GM18505 (cell line): ENCODE measurements at regions not wholly inside any gene's neighbourhood (a gene's known extent, or its start where the extent isn't known, plus 50 kb on each side); places are given as distances from the start of the nearest gene placed in this dataset.

ENCODE experiments used
- ATAC-seq: cut with Tn5 transposase; IDR thresholded peaks from one replicate; pipeline ENCODE4 v1.9.1; 2021; ENCODE audit not compliant: unreplicated experiment
- POLR2A ChIP-seq: IDR thresholded peaks from 4 replicates; pipeline ENCODE4 v1.6.1; 2011; ENCODE audit warnings: borderline replicate concordance; ENCODE audit not compliant: insufficient read depth, insufficient read length; ENCODE audit errors: extremely low read depth

- no peak for ATAC-seq
- no peak for TF ChIP-seq POLR2A
These were observed 161.7 kb upstream of the C1orf87 start for GRCh38 chr1:60235275-60235674.

DNA sequence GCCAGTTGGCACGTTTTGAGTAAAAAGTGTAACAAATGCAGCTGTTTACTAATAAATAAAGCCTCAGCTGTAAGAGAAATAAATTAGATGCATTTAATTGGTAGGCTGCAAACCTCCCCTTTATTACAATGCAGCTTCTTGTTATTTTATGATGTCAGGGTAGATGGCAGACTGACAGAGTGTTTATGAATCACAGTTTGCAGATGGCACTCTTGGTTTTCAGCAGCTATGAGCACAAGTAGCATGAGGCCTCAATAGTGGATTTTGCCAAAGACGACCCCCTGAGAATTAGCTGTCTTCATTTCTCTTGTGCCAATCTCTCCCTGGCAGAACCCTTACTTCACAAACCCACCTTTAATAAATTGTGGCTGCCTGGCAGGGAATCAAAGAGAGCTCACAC, 161.2 kb upstream of the C1orf87 start:
- no peak for ATAC-seq
- no peak for TF ChIP-seq POLR2A

GRCh38 chr1:60229821-60230220, 156.3 kb upstream of the C1orf87 start:
- ATAC-seq = no peak
- no peak for TF ChIP-seq POLR2A

DNA sequence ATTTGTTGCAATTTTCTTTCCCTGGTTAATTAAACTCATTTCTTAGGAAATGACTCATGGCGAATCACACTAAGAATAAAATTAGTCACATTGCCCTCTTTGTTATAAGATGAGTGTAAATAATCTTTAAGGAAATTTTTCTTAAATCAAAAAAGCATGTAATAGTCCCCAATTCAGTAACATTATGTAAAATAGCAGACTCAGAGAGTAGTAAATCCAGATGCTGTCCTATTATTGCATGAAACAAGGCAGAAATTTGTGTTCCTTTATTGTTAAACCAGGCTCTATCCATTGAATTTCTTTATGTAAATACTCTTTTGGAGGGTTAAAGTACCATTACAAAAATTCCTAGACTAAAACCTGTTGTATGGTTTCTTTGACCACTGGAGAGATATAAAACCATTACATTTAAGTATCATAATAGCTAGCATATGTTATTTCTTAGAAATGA, 154.5 kb upstream of the C1orf87 start:
- no peak for ATAC-seq
- TF ChIP-seq POLR2A = no peak

- ATAC-seq = no peak
- no peak for TF ChIP-seq POLR2A
These were observed 154.0 kb upstream of the C1orf87 start for GRCh38 chr1:60227601-60228000.

GRCh38 chr1:60225486-60225885, 151.9 kb upstream of the C1orf87 start:
- no peak for ATAC-seq

DNA sequence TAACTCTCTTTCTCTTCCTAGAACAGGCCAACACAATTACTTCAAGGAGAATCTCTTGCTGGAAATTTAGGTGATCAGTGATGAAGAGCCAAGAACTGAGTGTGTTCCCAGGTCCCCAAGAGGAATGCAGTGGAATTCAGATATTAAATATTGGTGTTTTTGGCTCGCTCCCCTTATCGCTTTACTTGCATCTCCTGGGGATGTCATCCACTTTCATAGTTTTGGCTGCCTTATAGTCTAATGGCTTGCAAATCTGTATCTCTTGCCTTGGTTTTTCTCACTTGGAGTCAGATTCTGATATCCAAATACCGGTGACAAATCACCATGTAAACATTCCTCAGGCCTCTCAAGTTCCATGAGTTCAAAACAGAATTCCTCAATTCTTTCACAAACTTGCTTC, 151.0 kb upstream of the C1orf87 start:
- TF ChIP-seq POLR2A = no peak
- ATAC-seq = no peak

More at GRCh38 chr1:60225486-60225885, 151.9 kb upstream of the C1orf87 start:
- no peak for TF ChIP-seq POLR2A

- TF ChIP-seq POLR2A = no peak
- no peak for ATAC-seq
These were observed 149.6 kb upstream of the C1orf87 start for GRCh38 chr1:60223158-60223557.

DNA sequence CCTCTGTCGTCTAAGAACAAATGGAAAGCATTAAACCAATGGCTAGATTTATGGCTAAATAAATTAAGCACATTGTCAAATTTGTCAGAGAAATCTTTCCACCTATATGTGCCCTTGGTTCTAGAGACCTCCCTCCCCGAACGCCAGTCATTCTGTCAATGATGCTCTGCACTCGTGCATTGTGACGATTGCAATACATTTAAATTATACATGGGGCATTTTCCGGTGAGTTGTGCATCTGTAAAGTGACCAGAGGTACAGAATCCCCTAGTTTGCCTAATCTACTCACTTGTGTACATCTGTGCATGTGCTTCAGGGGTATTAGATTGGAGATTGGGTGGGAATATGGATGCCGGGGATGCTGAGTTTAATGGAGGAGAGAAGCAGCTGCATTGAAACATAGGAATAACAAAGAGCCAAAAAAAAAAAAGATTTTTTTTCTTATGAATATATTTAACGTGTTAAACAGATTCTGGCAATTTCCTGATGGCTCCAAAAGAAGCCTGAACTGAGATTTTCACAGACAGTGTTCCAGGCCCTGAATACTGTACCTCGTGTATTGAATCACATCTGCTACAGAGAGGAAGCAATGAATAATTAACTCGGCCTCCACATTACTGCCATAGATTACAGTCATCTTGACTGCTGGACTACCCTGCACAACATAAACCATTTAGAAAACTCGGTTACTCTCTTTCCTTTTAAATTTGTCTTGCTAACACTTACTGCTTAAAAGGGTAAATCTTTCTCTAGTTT, 149.0 kb upstream of the C1orf87 start:
- TF ChIP-seq POLR2A = no peak
- no peak for ATAC-seq

DNA sequence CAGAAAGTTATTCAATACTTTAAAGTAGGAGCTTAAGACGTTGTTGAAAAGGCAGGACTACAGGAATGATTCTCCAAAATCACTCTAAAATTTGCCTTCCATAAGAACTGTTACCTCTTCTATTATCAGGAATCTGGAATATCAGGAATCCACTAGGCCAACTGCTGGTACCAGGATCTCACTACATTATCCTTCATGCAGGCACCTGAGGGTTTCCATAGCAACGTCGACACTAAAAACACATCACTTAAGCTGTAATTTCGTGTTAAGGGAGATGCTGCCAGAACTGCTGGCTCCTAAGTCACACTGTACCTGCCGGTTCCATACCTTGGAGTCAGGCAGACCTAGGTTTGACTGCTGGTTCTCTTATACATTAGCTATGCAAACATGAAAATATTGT, 139.7 kb upstream of the C1orf87 start:
- no peak for ATAC-seq
- TF ChIP-seq POLR2A = no peak

DNA sequence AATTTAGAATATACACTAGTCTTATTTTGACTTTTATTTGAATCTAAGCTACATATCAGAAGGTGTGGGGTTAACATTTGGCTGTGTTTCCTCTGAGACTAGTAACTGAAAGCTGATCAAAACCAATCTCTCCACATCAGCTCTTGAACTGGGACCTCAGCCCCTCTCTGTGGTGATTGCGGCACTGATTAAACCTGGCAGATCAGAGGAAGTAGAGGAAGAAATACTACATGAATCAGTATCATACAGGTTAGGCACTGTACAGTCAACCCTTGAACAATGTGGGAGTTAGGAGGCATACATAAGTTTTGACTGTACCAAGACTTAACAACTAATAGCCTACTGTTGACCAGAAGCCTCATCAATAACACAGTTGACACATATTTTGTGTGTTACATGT, 122.5 kb upstream of the C1orf87 start:
- no peak for ATAC-seq
- TF ChIP-seq POLR2A = no peak

DNA sequence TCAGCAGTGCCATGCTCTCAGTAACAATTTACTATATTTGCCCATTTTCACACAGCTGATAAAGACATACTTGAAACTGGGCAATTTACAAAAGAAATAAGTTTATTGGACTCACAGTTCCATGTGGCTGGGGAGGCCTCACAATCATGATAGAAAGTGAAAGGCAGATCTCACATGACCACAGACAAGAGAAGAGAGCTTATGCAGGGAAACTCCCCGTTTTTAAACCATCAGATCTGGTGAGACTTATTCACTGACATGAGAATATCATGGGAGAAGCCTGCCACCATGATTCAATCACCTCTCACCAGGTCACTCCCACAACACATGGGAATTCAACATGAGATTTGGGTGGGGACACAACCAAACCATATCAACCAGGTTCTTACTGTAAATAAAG, 112.1 kb upstream of the C1orf87 start:
- TF ChIP-seq POLR2A = no peak
- no peak for ATAC-seq

DNA sequence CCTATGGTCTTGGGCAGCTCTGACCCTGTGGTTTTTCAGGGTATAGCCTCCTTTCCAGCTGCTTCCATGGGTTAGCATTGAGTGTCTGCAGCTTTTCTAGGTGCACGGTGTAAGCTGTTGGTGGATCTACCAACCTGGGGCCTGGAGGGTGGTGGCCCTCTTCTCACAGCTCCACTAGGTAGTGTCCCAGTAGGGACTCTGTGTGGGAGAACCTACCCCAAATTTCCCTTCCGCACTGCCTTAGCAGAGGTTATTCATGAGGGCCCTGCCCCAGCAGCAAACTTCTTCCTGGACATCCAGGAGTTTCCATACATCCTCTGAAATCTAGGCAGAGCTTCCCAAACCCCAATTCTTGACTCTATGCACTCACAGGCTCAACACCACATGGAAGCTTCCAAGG, 111.0 kb upstream of the C1orf87 start:
- no peak for TF ChIP-seq POLR2A
- ATAC-seq = no peak

- no peak for ATAC-seq
These were observed 100.3 kb upstream of the C1orf87 start for GRCh38 chr1:60173729-60174505.

More at GRCh38 chr1:60173729-60174505, 100.3 kb upstream of the C1orf87 start:
- no peak for TF ChIP-seq POLR2A
